GM23338 (cell line): ENCODE measurements at regions not wholly inside any gene's neighbourhood (a gene's known extent, or its start where the extent isn't known, plus 50 kb on each side); places are given as distances from the start of the nearest gene placed in this dataset.

Source experiments
- CREB1 ChIP-seq: fragments of 250-450 bp; sonication (Bioruptor Pico); IDR thresholded peaks from 2 replicates; pipeline ENCODE4 v1.5.0; 2020; ENCODE audit warnings: low read depth, mild to moderate bottlenecking, moderate library complexity
- CTCF ChIP-seq, 2 experiments: fragments of 200-600 bp in 1 of 2; sonication (generic) in 1 of 2; conservative IDR thresholded peaks; 2 replicates each; pipeline versions ENCODE4 v1.5.1 to v1.6.1; 2016 to 2017; ENCODE audit warnings: antibody characterized with exemption in 2 of 2, low read depth in 2 of 2, mild to moderate bottlenecking in 2 of 2, moderate library complexity in 1 of 2
- ETS1 ChIP-seq: IDR thresholded peaks from 2 replicates; pipeline ENCODE4 v1.6.1; 2016; ENCODE audit warnings: antibody characterized with exemption
- EZH2 ChIP-seq: fragments of 200-600 bp; sonication (generic); IDR thresholded peaks from one replicate; pipeline ENCODE4 v1.8.0; 2017; ENCODE audit warnings: antibody characterized with exemption, mild to moderate bottlenecking, low read depth; ENCODE audit not compliant: unreplicated experiment
- REST ChIP-seq: IDR thresholded peaks from one replicate; pipeline ENCODE4 v1.6.1; 2018; ENCODE audit warnings: antibody characterized with exemption; ENCODE audit not compliant: unreplicated experiment
- STAT1 ChIP-seq: IDR thresholded peaks from one replicate; pipeline ENCODE4 v1.6.1; 2016; ENCODE audit warnings: antibody characterized with exemption; ENCODE audit not compliant: unreplicated experiment
- ZNF114 ChIP-seq: fragments of 250-450 bp; sonication (Bioruptor Pico); IDR thresholded peaks from 2 replicates; pipeline ENCODE4 v1.5.0; 2020; ENCODE audit warnings: mild to moderate bottlenecking, moderate library complexity

DNA sequence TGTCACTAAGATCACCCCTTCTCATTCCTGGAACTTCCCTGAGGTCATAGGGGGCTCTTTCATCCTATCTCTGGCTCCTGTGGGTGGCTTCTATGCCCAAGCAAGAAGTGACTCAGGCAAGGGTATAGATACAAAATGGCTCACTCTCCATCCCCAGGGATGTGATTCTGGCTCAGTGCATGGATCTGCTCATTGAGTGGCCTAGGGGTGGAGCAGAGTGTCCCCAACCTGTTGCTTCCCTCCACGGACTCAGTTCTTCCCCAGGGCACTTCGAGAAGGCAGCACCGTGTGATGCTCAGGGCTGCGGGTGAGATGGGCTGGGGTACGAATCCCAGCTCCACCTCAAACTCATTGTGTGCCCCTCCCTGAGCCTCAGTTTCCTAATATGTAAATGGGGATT lies 136.4 kb downstream of the PTPRS start (continued):
- TF ChIP-seq ETS1: no peak
- no peak for TF ChIP-seq CTCF (conservative IDR thresholded peaks at IDR 0.05; ENCODE audit: low read depth in 2 of 2)
- TF ChIP-seq ZNF114 (CRISPR knock-in tag): no peak
- TF ChIP-seq EZH2: no peak
- TF ChIP-seq REST: no peak
- TF ChIP-seq STAT1: no peak
- no peak for TF ChIP-seq CREB1 (CRISPR knock-in tag)
